GM10266 (cell line): ENCODE measurements at regions not wholly inside any gene's neighbourhood (a gene's known extent, or its start where the extent isn't known, plus 50 kb on each side); places are given as distances from the start of the nearest gene placed in this dataset.

ENCODE experiments used
- DNase-seq: peaks from one replicate; pipeline ENCODE4 v3.0.0; 2012; ENCODE audit errors: extremely low spot score
- CTCF ChIP-seq: IDR thresholded peaks from 2 replicates; pipeline ENCODE4 v1.5.1; 2012; ENCODE audit warnings: mild to moderate bottlenecking, low read depth; ENCODE audit not compliant: control insufficient read depth, insufficient read depth; ENCODE audit errors: missing control alignments

- no peak for TF ChIP-seq CTCF
- no peak for DNase-seq
Observed at GRCh38 chr2:82576656-82577055, 1882.4 kb downstream of the SUCLG1 start.

GRCh38 chr2:82539280-82539621 is 1919.8 kb downstream of the SUCLG1 start:
- DNase-seq = no peak
- no peak for TF ChIP-seq CTCF

- no peak for DNase-seq
- TF ChIP-seq CTCF = no peak
Observed at GRCh38 chr2:82538590-82539279, 1920.3 kb downstream of the SUCLG1 start.

GRCh38 chr2:82528288-82528687 is 1930.8 kb downstream of the SUCLG1 start:
- no peak for TF ChIP-seq CTCF
- no peak for DNase-seq

- no peak for DNase-seq
- no peak for TF ChIP-seq CTCF
Observed at GRCh38 chr2:82527124-82527523, 1932.0 kb downstream of the SUCLG1 start.

GRCh38 chr2:82526277-82526676 is 1932.8 kb downstream of the SUCLG1 start:
- no peak for DNase-seq
- no peak for TF ChIP-seq CTCF

GRCh38 chr2:82525744-82526143 is 1933.3 kb downstream of the SUCLG1 start:
- TF ChIP-seq CTCF = no peak
- no peak for DNase-seq
